ENCODE measurements at regions not wholly inside any gene's neighbourhood (a gene's known extent, or its start where the extent isn't known, plus 50 kb on each side); places are given as distances from the start of the nearest gene placed in this dataset.

GRCh38 chr3:13135251-13135810, 62.1 kb upstream of the IQSEC1 start:
- DNase-seq, result no peak

DNA sequence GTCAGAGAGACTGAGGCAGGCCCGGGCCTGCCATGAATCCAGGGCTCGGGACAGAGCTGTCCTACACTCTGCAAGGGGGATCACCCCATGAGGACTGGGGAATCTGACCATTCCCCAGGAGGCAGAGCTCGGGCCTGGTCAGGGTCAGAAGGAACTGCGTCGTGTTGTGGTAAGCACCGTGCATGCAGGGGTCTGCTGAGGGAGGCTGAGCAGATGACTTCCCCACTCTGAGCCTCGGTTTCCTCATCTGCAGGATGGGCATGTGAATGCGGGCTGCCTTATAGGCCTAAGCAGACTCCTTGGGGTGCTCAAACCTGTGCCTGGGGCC, 61.6 kb upstream of the IQSEC1 start:
- no peak for DNase-seq

GRCh38 chr3:13134166-13134878, 61.1 kb upstream of the IQSEC1 start:
- no peak for DNase-seq

DNA sequence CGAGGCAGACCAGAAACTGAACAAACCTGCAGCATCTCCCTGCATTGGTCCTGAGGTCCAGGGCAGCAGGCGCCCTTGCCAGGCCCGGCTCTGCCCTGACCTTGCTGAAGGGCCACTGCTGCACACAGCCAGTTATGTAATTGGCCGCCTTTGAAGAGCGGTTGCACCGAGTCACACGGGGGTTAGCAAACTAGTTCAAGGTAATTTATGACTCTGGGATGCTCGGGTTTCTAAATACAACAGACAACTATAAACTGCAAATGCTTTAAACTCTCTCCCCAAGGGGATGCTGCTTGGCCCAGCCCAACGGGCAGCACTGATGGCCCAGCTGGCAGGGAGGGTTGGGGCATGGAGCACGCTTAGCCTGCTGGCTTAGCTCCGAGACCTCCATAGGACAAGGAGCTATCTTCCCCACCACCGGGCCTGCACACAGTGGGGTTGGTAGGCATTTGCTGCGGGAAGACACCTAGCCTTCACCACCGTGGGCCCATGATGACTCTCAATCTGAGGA, 60.3 kb upstream of the IQSEC1 start:
- no peak for DNase-seq

- no peak for DNase-seq
Measured at GRCh38 chr3:13132731-13133410, 59.6 kb upstream of the IQSEC1 start.

- no peak for DNase-seq
Measured at GRCh38 chr3:13132281-13132680, 59.1 kb upstream of the IQSEC1 start.

DNA sequence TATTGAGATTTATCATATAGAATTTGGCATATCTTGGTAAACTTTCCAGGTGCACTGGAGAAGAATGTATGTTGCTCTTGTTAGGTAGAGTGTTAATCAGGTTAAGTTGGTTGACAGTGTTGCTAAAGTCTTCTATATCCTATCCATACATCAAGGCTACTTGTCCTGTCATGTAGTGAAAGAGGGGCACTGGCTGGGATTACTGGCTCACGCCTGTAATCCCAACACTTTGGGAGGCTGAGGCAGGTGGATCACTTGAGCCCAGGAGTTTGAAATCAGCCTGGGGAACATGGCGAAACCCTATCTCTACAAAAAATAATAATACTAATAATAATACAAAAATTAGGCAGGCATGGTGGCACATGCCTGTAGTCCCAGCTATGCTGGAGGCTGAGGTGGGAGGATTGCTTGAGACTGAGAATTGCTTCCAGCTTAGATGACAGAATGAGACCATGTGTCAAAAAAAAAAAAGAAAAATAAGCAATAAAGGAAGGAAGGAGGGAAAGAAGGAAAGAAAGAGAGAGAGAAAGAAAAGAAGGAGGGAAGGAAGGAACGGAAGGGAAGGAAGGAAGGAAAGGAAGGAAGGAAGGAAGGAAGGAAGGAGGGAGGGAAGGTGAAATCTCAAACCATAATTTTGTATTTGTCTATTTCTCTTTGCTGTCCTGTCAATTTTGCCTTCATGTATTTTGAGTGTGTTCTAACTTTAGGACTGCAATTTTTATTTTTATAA, 57.4 kb upstream of the IQSEC1 start:
- no peak for DNase-seq

DNA sequence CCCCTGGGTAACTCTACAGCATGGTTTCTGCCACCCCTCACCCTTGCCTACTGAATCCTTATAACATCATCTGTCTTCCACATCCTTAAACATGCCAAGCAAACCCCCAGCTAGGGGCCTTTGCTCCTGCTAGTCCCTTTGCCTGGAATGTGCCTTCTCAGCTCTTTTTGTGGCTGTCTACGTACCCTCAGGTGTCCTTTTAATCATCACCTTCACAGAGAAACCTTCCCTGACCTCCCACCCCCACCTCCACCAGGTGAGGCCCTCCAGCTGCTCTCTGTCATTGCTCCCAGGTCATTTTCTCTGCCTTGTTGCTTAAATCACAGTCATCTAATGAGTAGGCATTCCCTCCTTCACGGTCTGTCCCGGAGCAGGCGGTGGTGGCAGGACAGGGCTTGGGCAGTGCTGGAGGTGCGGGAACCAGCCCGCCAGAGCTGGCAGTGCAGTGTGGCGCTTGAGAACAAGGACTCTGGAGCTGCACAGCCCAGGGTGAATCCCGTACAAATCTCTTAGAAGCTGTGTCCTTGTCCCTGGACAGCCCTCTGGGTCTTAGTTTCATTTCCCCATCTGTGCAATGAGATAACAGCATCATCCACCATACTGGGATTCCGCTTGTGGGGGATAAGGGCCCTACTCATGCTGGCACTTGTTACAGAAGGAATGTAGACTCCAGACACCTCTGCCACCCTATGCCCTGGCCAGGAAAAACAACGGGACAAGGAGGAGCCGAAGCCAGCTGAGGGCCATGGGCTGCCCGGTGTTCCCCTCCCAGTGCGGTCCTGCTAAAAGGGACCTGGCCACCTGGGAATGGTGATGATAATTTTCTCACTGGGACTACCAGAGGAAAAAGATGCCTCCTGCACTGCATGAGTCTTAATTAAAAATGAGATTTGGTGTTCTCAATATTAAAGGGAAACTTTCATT, 52.1 kb upstream of the IQSEC1 start:
- no peak for DNase-seq

GRCh38 chr3:13124631-13125030, 51.4 kb upstream of the IQSEC1 start:
- DNase-seq, result no peak

DNA sequence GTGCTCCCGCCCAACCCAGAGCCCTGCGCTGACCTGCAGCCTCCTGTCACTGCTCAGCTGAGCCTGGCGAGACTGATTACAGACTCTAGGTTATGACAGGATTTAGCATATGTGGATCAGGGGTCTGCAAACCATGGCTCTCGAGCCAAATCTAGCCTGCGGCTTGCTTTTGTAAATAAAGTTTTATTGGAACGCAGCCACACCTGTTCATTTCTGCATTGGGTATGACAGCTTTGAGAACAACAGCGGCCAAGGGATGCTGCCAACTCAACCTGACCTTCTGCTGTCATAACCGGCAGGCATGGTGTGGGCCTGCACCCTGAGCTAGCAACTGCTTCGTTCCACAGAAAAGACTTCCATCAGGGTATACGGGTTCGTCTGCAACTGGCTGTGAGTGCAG, 50.5 kb upstream of the IQSEC1 start:
- DNase-seq, result no peak

GRCh38 chr3:13123013-13123654, 49.9 kb upstream of the IQSEC1 start:
- DNase-seq, result no peak

All from fibroblast of skin of abdomen (primary cell).